ENCODE measurements at regions not wholly inside any gene's neighbourhood (a gene's known extent, or its start where the extent isn't known, plus 50 kb on each side); places are given as distances from the start of the nearest gene placed in this dataset.

DNA sequence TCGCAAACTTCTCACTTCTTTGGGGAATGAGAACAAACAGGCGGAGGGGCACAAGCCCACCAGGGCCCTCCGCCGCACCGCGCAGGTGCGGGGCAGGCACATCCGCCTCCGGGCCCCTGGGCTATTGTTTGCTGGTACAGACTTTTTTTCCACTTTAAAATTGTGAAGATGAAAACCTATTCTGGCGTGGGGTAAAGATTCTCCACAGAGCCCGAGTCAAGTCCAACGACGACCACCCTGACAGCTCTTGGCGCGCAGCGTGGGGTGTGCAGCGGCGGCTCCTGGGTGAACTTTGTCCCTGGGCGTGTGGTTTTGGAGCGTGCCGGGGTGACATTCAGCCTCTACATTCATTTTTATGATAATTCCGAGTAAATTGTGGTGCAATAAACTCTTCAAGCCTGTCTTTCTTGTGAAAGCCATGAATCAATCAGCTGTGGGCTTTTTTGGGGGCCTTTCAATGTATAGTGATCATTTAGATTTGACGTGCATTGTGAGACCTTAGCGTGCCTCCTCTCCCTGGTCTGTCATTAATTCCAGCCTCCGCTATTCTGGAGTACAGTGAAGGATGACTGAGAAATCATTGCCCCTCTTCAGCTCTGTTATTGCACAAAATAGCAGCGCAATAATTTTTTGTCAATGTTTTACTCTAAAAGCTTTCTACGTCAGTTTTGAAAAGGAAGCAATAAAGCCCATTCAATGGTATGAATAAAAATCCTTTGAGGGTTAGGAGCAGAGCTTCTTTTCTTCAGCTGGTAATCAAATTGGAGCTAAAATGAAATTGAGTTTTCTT, 90.0 kb downstream of the TEX29 start:
- H3K9me2 ChIP-seq (ENCODE audit: insufficient read depth), result no peaks in the 10 kb centered on the region
- H3K4me3 ChIP-seq, result no peak overlapping the region
- H3F3A ChIP-seq (replicated peaks; ENCODE audit: low read depth), result no peaks in the 10 kb centered on the region
- Mint-ChIP-seq H3K27ac (no peak overlapping the region), H3K4me3 (no peak overlapping the region), H3K4me1 (peaks cover 17% of the 10 kb centered on the region), H3K27me3 (ENCODE audit: insufficient read depth, low read depth, poor library complexity) (peaks cover 6% of the 10 kb centered on the region), H3K9me3 (no peaks in the 10 kb centered on the region), H3K36me3 (ENCODE audit: low read depth) (no peaks in the 10 kb centered on the region)
- peaks cover 2% of the 10 kb centered on the region; the same call in 1 of the 2 replicates for H3K4me1 ChIP-seq (ENCODE audit: insufficient read depth)
- H2AFZ ChIP-seq, result no peak overlapping the region
- no peak overlapping the region for H3K4me2 ChIP-seq
- no peak overlapping the region for H3K27ac ChIP-seq (ENCODE audit: low read depth)
- ATAC-seq (no peak), DNase-seq (ENCODE audit: low spot score) (no peak)
- no peaks in the 10 kb centered on the region for H4K20me1 ChIP-seq (replicated peaks; ENCODE audit: insufficient read depth)
- no peaks in the 10 kb centered on the region for H3K27me3 ChIP-seq (ENCODE audit: insufficient read depth)
- TF ChIP-seq STAT1 (IDR thresholded peaks at IDR 0.05; ENCODE audit: unreplicated experiment) (no peak), ZNF114 (CRISPR knock-in tag; IDR thresholded peaks at IDR 0.05) (no peak), POLR2AphosphoS5 (IDR thresholded peaks at IDR 0.05; ENCODE audit: low read depth) (no peak), EZH2phosphoT487 (IDR thresholded peaks at IDR 0.05; ENCODE audit: unreplicated experiment) (no peak), EZH2 (IDR thresholded peaks at IDR 0.05; ENCODE audit: low read depth, unreplicated experiment) (no peak), ETS1 (IDR thresholded peaks at IDR 0.05) (no peak), REST (IDR thresholded peaks at IDR 0.05; ENCODE audit: unreplicated experiment) (no peak), JUNB (IDR thresholded peaks at IDR 0.05; ENCODE audit: unreplicated experiment) (no peak), ZNF462 (CRISPR knock-in tag; IDR thresholded peaks at IDR 0.05) (no peak), CTCF (conservative IDR thresholded peaks at IDR 0.05; ENCODE audit: low read depth in 2 of 2) (no peak), CREB1 (CRISPR knock-in tag; IDR thresholded peaks at IDR 0.05; ENCODE audit: low read depth) (no peak), ZNF331 (CRISPR knock-in tag; IDR thresholded peaks at IDR 0.05; ENCODE audit: low read depth) (no peak), NANOG (IDR thresholded peaks at IDR 0.05; ENCODE audit: borderline replicate concordance) (no peak)
- no peaks in the 10 kb centered on the region for H3K36me3 ChIP-seq (ENCODE audit: insufficient read depth)
- H3K79me2 ChIP-seq (replicated peaks; ENCODE audit: insufficient read depth), result no peaks in the 10 kb centered on the region

All from GM23338 (cell line).